ENCODE measurements at regions not wholly inside any gene's neighbourhood (a gene's known extent, or its start where the extent isn't known, plus 50 kb on each side); places are given as distances from the start of the nearest gene placed in this dataset.

- Histone ChIP-seq H3K27ac (ENCODE audit: low read length) (no peak overlapping the region), H3K27me3 (ENCODE audit: control insufficient read depth, insufficient read depth, low read length) (no peaks in the 10 kb centered on the region), H3K9me3 (ENCODE audit: control insufficient read depth, insufficient read depth, low read depth, low read length) (no peaks in the 10 kb centered on the region), H3K36me3 (ENCODE audit: control insufficient read depth, insufficient read depth, low read length) (no peaks in the 10 kb centered on the region), H3K4me1 (ENCODE audit: control insufficient read depth, insufficient read depth, low read length) (no peaks in the 10 kb centered on the region), H3K4me3 (ENCODE audit: low read depth in 2 of 2, low read length in 2 of 2) (no peak overlapping the region)
- in situ Hi-C loops (cut with HindIII; ENCODE audit: low pct_unique_long_range_greater_than_20kb, low sequenced_read_pairs): no loop called here
- POLR2A ChIA-PET: no interaction called here
- TF ChIP-seq REST (IDR thresholded peaks at IDR 0.05; ENCODE audit: insufficient read depth in 1 of 2, low read depth in 2 of 2, low read length in 1 of 2) (no peak), TCF7L2 (IDR thresholded peaks at IDR 0.05; ENCODE audit: low read depth, low read length) (no peak), CTCF (IDR thresholded peaks at IDR 0.05) (no peak), SIN3A (IDR thresholded peaks at IDR 0.05; ENCODE audit: borderline replicate concordance, insufficient read depth, low read depth, low read length) (no peak), POLR2AphosphoS5 (IDR thresholded peaks at IDR 0.05; ENCODE audit: low read depth, low read length) (no peak)
- intact Hi-C loops (cut with micrococcal nuclease; ENCODE audit: unreplicated experiment): no loop called here
- CTCF ChIA-PET: no interaction called here
- BruUV-seq (replicated peaks): no TSS peak
- DNase-seq (ENCODE audit: low read depth, low spot score) (no peak), ATAC-seq (no peak)
These were observed 279.1 kb upstream of the PLSCR5 start for GRCh38 chr3:146884296-146884695.

GRCh38 chr3:146883288-146883687 lies 278.1 kb upstream of the PLSCR5 start:
- H3K4me3 ChIP-seq (ENCODE audit: low read depth in 2 of 2, low read length in 2 of 2): no peak overlapping the region
- ChIA-PET POLR2A (interaction anchor here (0.7 kb wide), 1 partner anchor 541 kb away, joined by 14 read pairs; no protein-coding TSS in a partner anchor), CTCF (no interaction called here)
- no peaks in the 10 kb centered on the region for H3K27me3 ChIP-seq (ENCODE audit: control insufficient read depth, insufficient read depth, low read length)
- H3K36me3 ChIP-seq (ENCODE audit: control insufficient read depth, insufficient read depth, low read length): no peaks in the 10 kb centered on the region
- intact Hi-C loops (cut with micrococcal nuclease; ENCODE audit: unreplicated experiment) (no loop called here), in situ Hi-C loops (cut with HindIII; ENCODE audit: low pct_unique_long_range_greater_than_20kb, low sequenced_read_pairs) (no loop called here)
- DNase-seq (ENCODE audit: low read depth, low spot score) (no peak), ATAC-seq (no peak)
- BruUV-seq (replicated peaks): no TSS peak
- H3K27ac ChIP-seq (ENCODE audit: low read length): no peak overlapping the region
- no peak for TF ChIP-seq POLR2AphosphoS5 (IDR thresholded peaks at IDR 0.05; ENCODE audit: low read depth, low read length)
- TF ChIP-seq SIN3A (IDR thresholded peaks at IDR 0.05; ENCODE audit: borderline replicate concordance, insufficient read depth, low read depth, low read length): no peak
- TF ChIP-seq TCF7L2 (IDR thresholded peaks at IDR 0.05; ENCODE audit: low read depth, low read length): no peak
- TF ChIP-seq REST (IDR thresholded peaks at IDR 0.05; ENCODE audit: insufficient read depth in 1 of 2, low read depth in 2 of 2, low read length in 1 of 2): no peak
- TF ChIP-seq CTCF (IDR thresholded peaks at IDR 0.05): no peak
- H3K4me1 ChIP-seq (ENCODE audit: control insufficient read depth, insufficient read depth, low read length): no peaks in the 10 kb centered on the region
- H3K9me3 ChIP-seq (ENCODE audit: control insufficient read depth, insufficient read depth, low read depth, low read length): no peaks in the 10 kb centered on the region
